ENCODE measurements at regions not wholly inside any gene's neighbourhood (a gene's known extent, or its start where the extent isn't known, plus 50 kb on each side); places are given as distances from the start of the nearest gene placed in this dataset.

DNA sequence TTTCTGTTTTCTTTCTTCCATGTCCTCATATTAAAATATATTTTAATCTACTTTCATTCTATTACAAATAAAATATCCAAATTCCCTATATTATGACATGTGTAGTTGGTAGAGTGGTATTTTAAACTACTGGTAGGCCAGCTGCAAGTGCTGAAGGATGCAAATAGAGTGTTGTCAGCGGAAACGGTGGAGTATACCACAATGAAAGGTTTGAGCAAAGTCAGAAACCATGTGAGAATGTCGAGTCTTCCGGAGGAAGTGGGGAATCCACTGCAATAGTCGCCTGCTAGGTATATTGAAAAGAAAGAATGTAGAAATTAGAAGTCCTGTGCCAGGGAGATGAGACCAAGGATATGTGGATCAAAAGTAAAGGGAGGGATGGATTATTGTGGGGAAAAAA, 373.9 kb downstream of the DSEL start:
- TF ChIP-seq, protein P1, sequence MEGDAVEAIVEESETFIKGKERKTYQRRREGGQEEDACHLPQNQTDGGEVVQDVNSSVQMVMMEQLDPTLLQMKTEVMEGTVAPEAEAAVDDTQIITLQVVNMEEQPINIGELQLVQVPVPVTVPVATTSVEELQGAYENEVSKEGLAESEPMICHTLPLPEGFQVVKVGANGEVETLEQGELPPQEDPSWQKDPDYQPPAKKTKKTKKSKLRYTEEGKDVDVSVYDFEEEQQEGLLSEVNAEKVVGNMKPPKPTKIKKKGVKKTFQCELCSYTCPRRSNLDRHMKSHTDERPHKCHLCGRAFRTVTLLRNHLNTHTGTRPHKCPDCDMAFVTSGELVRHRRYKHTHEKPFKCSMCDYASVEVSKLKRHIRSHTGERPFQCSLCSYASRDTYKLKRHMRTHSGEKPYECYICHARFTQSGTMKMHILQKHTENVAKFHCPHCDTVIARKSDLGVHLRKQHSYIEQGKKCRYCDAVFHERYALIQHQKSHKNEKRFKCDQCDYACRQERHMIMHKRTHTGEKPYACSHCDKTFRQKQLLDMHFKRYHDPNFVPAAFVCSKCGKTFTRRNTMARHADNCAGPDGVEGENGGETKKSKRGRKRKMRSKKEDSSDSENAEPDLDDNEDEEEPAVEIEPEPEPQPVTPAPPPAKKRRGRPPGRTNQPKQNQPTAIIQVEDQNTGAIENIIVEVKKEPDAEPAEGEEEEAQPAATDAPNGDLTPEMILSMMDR (IDR thresholded peaks at IDR 0.05; ENCODE audit: low read depth, low read length, missing control alignments): no peak
- DNase-seq (ENCODE audit: low read depth): no peak
- H3K4me3 ChIP-seq (ENCODE audit: low read depth, low read length): no peak overlapping the region

DNA sequence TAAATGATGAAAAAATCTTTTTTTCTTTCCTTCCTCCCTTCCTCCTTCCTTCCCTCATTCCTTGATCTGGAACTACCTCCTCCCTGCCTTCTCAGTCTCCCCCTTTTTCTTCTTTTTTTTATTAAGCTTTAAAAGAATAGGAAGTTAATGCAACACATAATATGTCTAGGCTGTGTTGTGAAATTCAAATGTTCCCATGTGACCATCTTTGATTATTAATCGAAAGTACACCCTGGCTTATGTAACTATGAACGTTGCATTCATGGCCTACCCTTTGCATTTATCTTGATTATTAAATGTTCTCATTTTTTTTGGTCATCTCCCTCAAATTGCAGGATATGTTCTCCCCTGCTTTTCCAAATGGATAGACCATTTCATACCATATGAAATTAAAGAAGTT, 376.0 kb downstream of the DSEL start:
- no peak overlapping the region for H3K4me3 ChIP-seq (ENCODE audit: low read depth, low read length)
- DNase-seq (ENCODE audit: low read depth): no peak
- TF ChIP-seq, protein P1 (IDR thresholded peaks at IDR 0.05; ENCODE audit: low read depth, low read length, missing control alignments): no peak

DNA sequence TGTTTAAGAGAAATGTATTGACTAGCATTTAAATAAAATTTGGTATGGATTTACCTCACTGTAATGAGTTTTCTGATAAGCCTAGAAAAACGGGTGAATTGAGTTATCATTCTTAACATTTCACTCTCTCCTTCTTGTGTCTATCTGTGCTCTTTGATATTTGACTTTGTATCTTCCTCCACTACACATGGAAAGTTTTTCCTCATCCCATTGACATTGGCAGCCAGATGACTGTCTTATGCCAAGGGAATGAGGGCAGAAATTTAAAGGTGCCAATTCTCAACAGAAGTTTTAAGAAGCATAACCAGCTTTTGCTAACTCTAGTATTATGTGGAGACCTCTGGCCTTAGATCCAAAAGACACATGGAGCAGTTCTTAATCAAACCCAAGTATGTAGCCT, 376.6 kb downstream of the DSEL start:
- TF ChIP-seq, protein P1 (IDR thresholded peaks at IDR 0.05; ENCODE audit: low read depth, low read length, missing control alignments): no peak

DNA sequence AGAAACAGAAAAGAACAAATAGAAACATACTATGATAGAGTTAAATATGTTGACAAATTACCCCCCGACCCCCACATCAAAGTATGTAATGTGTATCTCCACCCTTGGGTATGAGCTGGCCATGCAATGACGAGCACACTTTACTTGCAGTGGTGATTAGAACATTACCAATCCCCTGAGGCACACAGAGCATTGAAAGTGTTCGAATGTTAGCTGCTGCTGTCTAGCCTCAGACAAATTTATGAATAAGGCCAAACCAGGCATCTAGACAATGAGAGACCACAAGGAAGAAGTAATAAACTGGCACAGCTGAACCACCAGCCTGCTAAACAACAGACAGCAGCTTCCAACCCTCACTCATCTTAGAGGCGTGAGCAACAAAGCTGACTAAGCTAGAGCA, 380.5 kb downstream of the DSEL start:
- DNase-seq (ENCODE audit: low read depth): no peak
- TF ChIP-seq, protein P1 (IDR thresholded peaks at IDR 0.05; ENCODE audit: low read depth, low read length, missing control alignments): no peak
- H3K4me3 ChIP-seq (ENCODE audit: low read depth, low read length): no peak overlapping the region

More for the DNA sequence above, 376.6 kb downstream of the DSEL start:
- no peak overlapping the region for H3K4me3 ChIP-seq (ENCODE audit: low read depth, low read length)
- DNase-seq (ENCODE audit: low read depth): no peak

DNA sequence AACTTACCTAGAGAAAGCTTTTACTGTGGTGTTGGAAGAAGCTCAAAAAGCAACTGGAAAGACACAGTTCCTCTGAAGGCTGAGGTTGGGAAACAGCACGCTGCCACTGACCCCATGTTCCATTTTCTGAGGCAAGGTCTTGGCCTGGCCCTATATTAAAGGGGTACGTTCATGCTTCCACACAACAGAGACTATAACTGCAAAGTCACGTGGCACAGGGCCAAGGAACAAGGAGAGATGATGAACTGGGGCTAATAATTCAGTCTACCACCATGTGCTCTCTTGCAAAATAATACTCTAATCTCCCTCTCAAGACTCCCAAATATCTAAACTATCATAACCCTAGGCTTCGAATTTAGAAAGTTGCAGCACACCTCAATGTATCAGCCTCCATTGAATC, 381.6 kb downstream of the DSEL start:
- H3K4me3 ChIP-seq (ENCODE audit: low read depth, low read length): no peak overlapping the region
- no peak for DNase-seq (ENCODE audit: low read depth)
- TF ChIP-seq, protein P1 (IDR thresholded peaks at IDR 0.05; ENCODE audit: low read depth, low read length, missing control alignments): no peak

DNA sequence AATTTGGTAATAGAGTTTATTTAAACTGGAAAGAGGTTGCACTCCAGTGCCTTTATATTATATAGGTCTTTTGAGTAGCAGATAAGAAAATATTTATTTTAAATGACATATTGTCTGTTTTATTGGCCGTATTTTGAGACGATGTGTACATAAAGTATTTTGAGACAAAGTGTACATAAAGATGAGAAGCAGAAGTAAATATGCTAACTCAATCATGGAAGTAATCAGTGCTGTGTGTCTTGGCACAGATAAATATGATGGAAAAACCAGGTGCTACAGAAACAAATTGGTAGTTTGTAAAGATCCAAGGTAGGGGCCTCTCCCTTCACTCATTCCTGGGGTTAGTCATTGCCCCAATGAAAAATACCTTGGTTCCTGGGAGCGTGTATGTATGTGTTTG, 382.9 kb downstream of the DSEL start:
- TF ChIP-seq, protein P1 (IDR thresholded peaks at IDR 0.05; ENCODE audit: low read depth, low read length, missing control alignments): no peak
- no peak for DNase-seq (ENCODE audit: low read depth)
- no peak overlapping the region for H3K4me3 ChIP-seq (ENCODE audit: low read depth, low read length)

DNA sequence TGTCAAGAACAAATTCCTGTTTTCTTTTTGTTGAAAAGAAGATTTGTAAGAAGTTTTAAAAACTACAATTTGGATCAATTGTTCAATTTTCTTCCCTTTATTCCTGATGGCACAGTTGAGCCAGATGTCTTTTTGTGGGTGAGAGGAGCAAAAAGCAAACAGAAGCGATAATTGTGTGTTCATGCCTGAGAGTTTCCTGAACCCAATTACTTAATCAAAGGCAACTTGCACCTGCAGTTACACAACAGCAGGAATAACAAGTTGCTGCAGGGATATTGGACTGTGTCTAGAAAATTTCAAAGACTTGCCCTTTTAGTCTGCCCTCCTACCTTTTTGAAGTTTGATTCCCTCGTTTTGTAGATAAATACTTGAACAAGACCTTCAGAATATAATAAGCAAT, 383.6 kb downstream of the DSEL start:
- TF ChIP-seq, protein P1 (IDR thresholded peaks at IDR 0.05; ENCODE audit: low read depth, low read length, missing control alignments): no peak
- no peak overlapping the region for H3K4me3 ChIP-seq (ENCODE audit: low read depth, low read length)
- no peak for DNase-seq (ENCODE audit: low read depth)

Measured in GM12864 (cell line).